ENCODE measurements at regions not wholly inside any gene's neighbourhood (a gene's known extent, or its start where the extent isn't known, plus 50 kb on each side); places are given as distances from the start of the nearest gene placed in this dataset.
"Not testable (repeated sequence)": the region's sequence is repeated elsewhere in the genome, so short reads cannot be mapped to it uniquely, and the experiment has no call there.

DNA sequence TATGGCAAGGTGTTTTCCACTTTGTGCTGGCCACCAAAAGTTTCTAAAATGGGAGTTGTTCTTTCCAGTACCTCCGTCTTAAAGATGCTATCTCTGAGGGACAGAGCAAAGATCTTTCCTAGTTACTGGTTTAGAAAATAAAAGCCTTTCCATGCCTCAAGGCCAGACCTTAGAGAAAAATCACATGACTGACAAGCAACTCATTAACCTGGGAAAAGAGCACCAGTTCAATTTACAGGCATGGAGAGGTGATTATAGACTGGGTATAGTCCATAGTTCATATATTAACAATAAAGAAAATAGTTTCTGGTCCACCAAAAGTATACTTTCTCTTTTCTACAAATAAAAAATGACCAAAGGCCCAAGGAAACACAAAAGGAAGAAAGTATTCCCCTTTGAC lies 230.7 kb downstream of the TOX3 start:
- intact Hi-C loops (cut with DNase I, micrococcal nuclease) = no loop called here
- ATAC-seq = peak; percentile 48
- no peak for DNase-seq

DNA sequence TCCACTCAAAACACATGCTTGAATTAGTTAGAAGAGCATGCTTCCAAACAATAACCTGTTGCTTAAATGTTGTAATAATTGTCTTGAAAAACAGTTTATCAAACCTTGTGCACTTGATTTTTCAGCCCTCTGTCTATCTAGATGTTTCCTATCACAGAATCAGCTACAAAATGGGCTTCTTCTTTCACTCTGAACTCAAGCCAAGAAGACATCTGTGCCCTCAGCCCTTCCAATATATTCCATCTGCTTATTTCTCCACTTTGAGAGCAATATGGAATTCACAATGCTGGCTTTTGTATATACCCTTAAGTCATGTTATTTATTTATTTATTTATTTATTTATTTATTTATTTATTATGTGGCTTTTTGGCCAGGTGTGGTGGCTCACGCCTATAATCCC lies 234.2 kb downstream of the TOX3 start:
- DNase-seq (no peak), ATAC-seq (no peak)
- intact Hi-C loops (cut with DNase I, micrococcal nuclease) = no loop called here

DNA sequence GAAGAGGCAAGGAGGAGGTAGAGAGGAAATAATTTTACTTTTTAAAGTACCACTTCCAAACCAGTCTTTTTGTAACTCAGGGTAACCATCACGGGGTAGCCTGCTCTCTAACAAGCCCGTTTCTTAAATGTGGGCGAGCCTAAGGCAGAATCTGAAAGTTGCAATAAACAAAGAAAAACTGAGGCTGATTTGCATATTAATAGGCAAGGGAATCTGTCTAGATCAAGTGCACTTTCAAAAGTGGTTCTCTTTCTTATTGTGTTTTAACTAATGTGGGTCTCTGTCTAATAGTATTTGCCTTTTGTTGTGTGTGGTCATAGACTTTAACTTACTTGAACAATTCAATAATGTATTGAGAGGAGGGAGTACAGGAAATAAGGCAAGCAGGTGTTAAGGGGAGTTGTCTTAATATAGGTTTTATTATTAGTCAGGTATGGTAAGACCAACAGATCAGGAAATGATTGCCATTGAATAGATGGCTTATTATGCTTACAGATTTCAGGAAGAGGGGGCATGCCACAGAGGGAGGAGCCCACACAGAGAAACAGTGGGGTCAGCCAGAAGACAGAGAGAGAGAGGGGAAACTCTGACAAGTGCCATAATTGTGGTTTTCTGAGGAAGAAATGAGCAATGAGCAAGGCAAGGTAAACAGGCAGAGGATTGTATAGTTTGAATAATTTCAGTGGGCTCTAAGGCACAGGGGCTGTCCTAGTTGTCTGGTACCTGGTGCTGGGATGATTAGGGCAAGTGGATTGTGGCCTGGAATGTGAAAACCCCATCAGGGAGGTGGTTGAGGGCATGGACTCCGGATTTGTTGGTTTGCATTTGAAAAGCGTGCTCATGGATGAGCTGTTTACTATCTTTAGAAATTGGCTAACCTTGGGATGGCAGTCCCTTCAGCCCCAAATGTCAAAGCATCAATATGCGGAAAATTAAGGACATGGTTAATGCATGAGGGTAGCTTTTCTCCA lies 237.2 kb downstream of the TOX3 start:
- intact Hi-C loops (cut with DNase I, micrococcal nuclease) = no loop called here
- ATAC-seq (no peak), DNase-seq (no peak)

DNA sequence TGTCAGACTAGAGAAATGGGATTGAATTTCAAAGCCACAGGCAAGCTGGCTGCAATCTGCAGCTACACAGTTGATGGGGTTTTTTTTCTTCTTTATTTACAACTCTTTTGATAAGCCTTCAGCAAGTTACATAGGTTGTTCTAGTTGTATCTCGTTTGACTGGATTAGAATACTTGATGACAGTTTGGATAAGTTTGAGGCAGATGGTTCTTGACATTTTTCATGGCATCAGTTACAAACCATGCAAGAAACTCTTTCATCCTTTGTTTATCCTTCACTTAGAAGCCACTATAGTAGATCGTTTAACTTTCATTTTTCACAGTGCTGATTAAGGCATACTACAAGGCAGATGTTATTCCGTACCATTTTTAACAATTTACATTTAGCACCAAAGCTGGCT lies 238.9 kb downstream of the TOX3 start:
- intact Hi-C loops (cut with DNase I, micrococcal nuclease) = no loop called here
- no peak for ATAC-seq
- no peak for DNase-seq

DNA sequence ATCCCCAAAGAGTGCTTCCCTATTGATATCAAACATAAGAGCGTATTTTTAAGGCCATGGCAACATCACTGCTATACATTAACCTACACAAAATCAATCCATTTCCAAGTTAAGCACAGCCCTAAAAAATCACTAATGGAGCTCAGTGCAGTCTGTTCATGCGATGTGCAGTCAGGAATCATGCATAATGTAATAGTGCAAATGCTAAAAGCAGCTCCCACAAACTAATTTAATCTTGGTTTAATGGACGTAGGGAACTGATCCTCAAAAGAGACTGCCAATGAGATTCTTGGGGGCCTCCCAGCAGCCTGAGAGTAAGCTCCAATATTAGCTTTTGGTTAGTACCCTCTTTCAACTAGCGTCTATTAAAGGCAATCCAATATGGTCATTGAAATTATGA lies 245.9 kb downstream of the TOX3 start:
- intact Hi-C loops (cut with DNase I, micrococcal nuclease) = no loop called here
- DNase-seq (no peak), ATAC-seq (no peak)

DNA sequence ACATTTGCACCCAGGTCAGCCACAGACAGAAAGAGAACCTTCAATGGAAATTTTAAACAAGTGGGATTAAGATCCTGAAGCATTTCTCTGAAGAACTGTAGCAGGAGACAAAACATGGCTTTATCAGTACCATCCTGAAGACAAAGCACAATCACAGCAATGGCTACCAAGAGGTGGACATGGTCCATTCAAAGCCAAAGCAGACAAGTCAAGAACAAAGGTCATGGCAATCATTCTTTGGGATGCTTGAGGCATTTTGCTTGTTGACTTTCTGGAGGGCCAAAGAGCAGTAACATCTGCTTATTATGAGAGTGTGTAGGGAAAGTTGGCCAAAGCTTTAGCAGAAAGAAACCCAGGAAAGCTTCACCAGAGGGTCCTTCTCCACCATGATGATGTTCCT lies 248.2 kb downstream of the TOX3 start:
- DNase-seq (no peak), ATAC-seq (no peak)
- intact Hi-C loops (cut with DNase I, micrococcal nuclease) = no loop called here

DNA sequence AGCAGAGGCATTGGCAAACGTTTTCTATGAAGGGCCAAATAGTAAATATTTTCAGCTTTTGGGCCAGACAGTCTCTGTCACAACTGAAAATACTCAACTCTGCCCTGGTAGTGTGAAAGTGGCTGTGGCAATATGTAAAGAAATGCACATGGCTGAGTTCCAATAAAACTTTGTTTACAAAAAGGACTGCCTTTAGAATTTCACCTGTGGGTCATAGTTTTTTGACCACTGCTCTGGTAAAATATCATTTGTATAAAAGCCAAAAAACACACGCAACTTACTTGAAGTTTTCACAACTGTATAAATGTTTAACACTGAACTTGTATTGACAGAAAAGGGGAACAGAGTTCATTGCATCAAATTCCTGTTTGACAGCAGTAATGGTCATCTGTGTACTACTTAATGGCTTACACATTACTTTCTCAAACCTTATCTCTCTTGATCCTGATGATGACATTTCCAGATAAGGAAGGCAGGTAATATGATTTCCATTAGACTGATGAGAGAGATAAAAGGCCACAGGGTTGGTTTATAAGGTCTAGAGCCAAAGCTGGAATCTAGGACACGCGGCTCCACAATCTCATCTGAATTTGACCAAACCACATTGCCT lies 250.1 kb downstream of the TOX3 start:
- intact Hi-C loops (cut with DNase I, micrococcal nuclease); ATAC-seq; DNase-seq: not testable (repeated sequence)

DNA sequence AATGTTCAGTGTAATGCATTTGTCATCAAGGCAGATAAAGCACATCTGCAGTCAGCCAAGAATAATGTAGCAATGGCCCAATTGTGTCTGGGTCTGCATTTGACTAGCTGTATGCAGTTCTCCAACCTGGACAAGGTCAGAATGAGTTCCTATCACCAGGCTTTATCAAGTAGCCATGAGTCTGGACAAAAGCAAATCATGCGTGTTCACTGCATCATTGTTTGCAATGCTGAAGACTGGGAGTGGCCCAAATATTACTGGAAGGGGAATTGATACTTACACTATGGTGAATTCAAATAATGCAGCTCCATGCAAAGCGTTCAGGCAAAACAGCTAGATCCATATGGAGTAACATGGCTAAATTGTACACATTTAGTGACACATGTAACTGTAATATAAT lies 250.9 kb downstream of the TOX3 start:
- DNase-seq (no peak), ATAC-seq (no peak)
- intact Hi-C loops (cut with DNase I, micrococcal nuclease) = no loop called here

DNA sequence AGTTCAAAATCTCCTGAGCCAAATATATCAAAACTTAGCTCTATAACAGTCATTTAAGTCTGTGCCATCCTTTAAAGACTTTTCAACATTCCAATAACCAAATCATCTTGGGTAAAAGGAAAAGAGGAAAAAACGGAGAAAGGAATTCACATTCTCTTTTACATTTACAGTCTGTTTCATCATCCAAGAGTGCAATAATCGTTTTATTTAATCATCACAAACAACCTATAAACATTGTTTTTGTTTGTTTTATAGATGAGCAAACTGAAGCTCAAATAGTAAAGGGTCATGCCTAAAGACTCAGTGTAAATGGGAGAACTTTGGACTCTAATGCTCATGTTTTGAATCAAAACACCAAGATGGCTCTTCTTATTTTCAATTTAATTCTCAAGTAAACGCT lies 252.3 kb downstream of the TOX3 start:
- ATAC-seq (no peak), DNase-seq (no peak)
- intact Hi-C loops (cut with DNase I, micrococcal nuclease) = no loop called here

DNA sequence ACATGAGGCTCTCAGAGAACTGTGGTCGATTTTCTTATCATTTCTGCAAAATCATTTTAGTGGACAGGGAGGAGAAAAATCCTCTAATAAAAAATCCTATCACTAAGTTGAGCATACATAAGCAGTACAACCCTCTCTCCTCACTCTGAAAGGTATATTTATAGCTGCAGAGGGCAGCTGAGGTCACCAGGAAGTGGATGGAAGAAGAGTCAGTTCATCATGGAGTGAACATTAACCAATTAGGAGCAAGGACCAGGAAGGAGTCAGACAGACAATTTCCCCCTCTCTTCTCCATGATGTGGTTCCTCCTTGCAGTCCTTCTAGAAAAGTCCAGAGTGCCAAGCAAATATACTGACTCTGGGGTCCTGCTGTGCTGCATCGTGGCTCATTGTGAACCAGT lies 253.7 kb downstream of the TOX3 start:
- intact Hi-C loops (cut with DNase I, micrococcal nuclease) = no loop called here
- ATAC-seq = peak; percentile 64
- DNase-seq = no peak

DNA sequence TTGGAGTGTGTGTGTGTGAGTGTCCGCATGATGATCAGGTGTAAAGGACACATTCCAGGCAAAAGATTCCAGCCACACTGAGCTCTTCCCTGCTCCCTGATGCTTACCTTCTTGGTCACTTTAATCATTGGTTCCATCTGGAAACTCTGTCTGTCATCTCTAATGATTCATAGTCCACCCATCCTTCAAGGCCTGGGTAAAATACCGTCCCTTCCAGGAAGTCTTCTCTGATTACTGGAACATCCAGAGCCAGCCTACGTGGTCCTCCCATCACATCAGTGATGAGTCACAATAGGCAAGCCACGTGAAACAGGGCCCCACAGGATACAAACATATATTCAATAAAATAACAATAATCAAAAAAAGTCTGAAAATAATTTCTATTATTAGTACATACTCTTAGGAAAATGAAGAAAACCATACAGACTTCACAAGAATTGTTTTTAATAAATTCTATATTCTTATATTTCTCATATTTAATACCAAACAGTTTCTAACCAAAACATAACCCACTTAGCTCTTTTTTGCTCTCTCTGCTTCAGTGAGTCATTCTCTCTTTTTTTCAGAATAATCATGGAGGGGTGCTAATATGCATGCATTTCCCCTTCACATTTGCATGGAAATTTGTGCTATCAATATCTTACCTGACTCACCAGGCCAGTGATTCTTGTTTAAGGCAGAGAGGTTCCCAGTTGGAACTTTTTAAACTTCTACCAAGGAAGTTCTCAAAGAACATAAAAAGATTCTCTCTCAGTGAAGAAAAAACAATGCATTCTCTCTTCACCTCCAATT lies 263.2 kb downstream of the TOX3 start:
- ATAC-seq = no peak
- no peak for DNase-seq
- intact Hi-C loops (cut with DNase I, micrococcal nuclease) = no loop called here

DNA sequence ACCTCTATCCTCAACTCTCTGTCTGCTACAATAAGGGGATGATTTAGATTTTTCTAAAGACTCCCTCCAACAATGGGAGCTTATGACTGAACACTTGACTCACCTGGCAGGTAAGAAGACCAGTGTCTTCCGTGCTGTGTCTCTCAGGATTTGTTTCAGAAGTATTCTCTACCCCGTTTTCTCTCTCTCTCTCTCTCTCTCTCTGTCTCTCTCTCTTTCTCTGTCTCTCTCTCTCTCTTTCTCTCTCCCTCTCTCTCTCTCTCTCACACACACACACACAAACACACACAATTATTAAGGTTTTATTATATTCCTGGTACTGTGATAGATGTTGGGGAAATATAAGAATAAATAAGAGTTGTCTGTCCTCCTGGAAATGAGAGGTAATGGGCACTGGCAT lies 263.9 kb downstream of the TOX3 start:
- DNase-seq (no peak), ATAC-seq (no peak)
- intact Hi-C loops (cut with DNase I, micrococcal nuclease) = no loop called here

DNA sequence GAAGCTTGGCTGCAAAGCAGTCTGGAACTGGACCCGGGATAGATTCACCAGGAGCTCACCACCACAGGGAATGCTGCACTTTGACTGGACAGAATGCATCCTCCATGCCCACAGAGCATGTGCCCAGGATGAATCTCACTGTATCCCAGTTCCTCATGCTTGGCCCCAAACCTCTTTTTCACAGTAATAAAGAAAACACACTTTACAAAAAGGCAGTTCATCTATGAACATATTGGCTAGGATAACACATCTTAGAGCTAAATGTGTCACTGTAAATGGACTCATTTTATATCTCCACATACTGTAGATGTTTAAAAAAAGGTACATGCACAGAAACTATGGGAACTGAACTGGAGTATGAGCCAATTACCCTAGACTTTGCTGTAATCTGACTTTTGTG lies 266.9 kb downstream of the TOX3 start:
- intact Hi-C loops (cut with DNase I, micrococcal nuclease) = no loop called here
- ATAC-seq (no peak), DNase-seq (no peak)

DNA sequence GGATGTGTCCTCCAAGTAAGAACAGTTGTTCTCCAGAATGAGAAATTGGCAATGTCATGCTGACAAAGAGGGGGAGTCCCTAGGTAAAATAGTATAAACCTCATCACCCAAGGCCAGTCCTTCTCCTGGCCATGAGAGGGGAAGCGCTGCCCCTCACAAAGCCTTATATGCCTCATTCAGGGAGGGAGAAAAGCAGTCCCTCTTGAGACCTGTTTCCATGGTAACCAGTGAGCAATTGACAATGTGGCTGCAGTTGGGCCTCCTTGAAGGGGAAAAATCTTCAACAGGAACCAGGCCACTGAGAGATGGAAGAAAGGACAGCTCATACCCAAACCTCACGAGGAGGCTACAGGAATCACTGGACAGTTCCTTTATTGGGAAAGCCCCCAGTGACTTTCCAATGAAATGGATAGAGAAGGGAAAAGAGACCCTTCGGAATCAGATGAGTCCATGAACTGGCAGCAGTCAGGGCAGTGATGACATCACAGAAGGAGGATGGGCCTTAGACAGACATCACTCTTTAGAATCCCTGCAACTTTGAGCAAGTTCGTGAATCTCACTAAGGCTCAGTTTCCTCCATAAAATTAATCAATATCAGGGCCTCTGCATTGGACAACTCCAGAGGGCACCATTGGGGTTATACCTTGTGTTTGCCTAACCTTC lies 275.7 kb downstream of the TOX3 start:
- DNase-seq (no peak), ATAC-seq (no peak)
- intact Hi-C loops (cut with DNase I, micrococcal nuclease) = no loop called here

DNA sequence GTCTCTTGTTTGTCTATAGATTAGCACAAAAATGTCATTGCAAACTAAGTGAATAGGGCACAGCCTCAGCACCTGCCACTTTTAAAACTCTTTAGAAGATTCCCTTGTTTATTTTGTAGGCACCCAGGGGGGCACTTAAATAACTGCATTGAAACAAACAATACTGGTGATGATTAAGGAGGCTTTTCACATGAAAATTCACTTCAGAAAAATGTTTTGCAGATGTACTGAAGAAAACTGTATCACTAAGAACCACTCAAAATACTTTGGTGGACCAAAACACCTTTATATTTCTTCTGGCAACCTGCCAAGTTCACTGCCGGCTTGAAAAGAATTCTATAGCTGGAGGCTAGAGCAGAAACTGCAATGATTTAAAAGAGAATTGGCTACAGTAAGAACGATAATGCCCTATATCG lies 281.5 kb downstream of the TOX3 start:
- ATAC-seq (no peak), DNase-seq (no peak)
- intact Hi-C loops (cut with DNase I, micrococcal nuclease) = no loop called here

DNA sequence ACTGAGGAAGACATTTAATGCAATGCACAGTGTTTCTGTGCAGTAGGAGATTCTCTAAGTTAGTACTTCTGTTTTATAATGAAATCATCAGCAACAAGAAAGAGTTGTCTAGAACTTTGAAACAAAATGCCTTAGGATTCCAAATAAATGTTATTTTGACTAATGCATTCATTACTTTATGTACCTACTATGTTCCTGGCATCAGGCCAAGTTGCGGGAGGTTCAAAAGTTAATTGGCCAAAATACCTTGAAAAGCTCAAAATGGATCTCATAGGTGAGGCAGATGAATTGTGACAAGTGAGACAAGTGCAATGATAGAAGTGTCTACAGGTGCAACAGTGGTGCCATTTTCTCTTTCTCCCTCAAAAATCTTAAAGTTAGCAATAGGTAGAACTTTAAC lies 289.4 kb downstream of the TOX3 start:
- intact Hi-C loops (cut with DNase I, micrococcal nuclease) = no loop called here
- ATAC-seq (no peak), DNase-seq (no peak)

DNA sequence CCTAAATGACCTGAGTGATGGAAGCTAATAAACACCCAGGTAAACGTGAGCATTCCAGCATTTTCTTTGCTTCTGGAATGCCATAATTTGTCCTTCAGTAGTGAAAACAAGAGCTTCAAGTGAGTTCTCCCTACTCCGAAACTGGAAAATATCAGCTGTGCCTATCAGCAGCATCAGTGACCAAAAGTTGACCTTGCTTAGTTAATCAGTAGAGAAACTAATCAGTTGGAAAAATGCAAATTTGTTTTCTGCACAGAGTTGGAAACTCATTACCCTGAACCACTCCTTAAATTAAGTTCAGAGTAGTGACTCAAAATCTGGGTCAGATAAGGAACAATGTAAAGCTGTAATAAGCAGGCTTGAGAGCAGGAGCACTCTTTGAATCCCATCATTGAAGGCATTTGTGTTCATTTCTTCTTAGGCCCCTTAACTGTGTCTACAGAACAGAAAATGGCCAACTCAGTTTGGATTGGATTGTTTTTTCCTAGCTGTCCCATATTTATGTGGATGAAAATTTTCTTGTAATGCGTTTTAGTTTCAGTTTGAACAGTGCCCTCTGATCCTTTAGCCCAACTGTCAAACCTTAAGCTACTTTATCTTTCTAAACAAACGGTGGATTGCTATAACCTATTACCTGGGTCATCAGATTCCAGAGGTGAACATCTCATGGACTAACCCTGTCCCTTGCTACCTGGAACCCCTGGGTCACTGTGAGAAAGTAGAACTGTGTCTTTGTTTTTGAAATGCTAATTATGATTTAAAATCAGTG lies 290.4 kb downstream of the TOX3 start:
- no peak for ATAC-seq

DNA sequence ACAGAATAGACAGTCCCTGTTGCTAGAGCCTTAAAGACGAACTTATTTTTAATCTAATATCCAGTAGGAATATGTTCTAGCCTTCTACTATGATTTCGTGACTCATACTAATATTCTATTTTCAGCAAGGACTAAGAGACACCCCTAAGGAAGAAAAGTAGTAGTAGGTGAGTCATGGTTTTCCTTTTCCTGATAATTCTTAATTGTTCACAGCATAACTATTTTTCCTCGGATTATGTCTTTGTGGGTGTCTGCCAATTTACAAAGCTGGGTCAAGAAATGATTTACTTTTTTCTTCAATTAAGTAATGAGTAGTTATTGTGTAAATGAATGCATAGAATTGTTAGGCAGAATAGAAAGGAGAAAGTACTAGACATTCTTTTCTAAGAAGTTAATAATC lies 292.2 kb downstream of the TOX3 start:
- intact Hi-C loops (cut with DNase I, micrococcal nuclease) = no loop called here
- ATAC-seq = no peak

More for the DNA sequence above, 290.4 kb downstream of the TOX3 start:
- DNase-seq = no peak
- intact Hi-C loops (cut with DNase I, micrococcal nuclease) = no loop called here

DNA sequence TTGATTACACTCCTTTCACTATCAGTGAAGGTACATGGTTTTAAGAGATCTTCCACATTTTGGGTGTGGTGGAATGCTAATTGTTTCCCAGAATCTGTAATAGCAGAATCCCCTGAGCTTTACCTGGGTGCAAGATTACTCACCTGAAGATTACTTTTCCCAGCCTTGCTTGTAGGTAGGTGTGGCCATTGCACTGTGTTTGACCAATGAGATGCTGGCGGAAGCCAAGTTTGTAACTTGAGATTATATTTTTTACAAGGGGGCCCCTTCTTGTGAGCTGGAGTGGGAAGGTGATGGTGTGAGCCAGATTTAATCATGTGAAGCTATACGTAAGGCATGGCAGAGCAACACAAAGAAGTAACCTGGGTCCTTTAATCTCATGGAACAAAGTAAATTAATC lies 294.3 kb downstream of the TOX3 start:
- ATAC-seq (no peak), DNase-seq (no peak)
- intact Hi-C loops (cut with DNase I, micrococcal nuclease) = no loop called here

More for the DNA sequence above, 292.2 kb downstream of the TOX3 start:
- no peak for DNase-seq

All from left colon (tissue), 2 donors.